Skin epidermis (tissue), 12 donors: ENCODE measurements at regions not wholly inside any gene's neighbourhood (a gene's known extent, or its start where the extent isn't known, plus 50 kb on each side); places are given as distances from the start of the nearest gene placed in this dataset.

ENCODE experiments used
- H3K27ac ChIP-seq, 21 experiments: fragments of 200-600 bp; sonication (generic) in 11 of 21; one replicate each; pipeline ENCODE4 v1.5.0; 2020; ENCODE audit warnings: mild to moderate bottlenecking in 3 of 21, inconsistent platforms in 2 of 21, moderate library complexity in 2 of 21
- H3K4me3 ChIP-seq, 7 experiments: fragments of 200-600 bp; sonication (generic) in 2 of 7; one replicate each; pipeline ENCODE4 v1.5.0; 2020; ENCODE audit warnings: inconsistent platforms in 2 of 7, mild to moderate bottlenecking in 2 of 7, moderate library complexity in 1 of 7

- Histone ChIP-seq H3K27ac (no peak overlapping the region), H3K4me3 (no peak overlapping the region)
These were observed 210.1 kb downstream of the CDH9 start for GRCh38 chr5:26828294-26828693.

- no peak overlapping the region for H3K27ac ChIP-seq
- H3K4me3 ChIP-seq: no peak overlapping the region
These were observed 225.2 kb downstream of the CDH9 start for GRCh38 chr5:26813235-26813634.

GRCh38 chr5:26812714-26813113, 225.7 kb downstream of the CDH9 start:
- Histone ChIP-seq H3K27ac (no peak overlapping the region), H3K4me3 (no peak overlapping the region)

- Histone ChIP-seq H3K27ac (no peak overlapping the region), H3K4me3 (no peak overlapping the region)
These were observed 230.9 kb downstream of the CDH9 start for GRCh38 chr5:26807231-26808199.

- Histone ChIP-seq H3K27ac (no peak overlapping the region), H3K4me3 (no peak overlapping the region)
These were observed 233.3 kb downstream of the CDH9 start for GRCh38 chr5:26805076-26805475.

GRCh38 chr5:26802944-26803343, 235.4 kb downstream of the CDH9 start:
- Histone ChIP-seq H3K27ac (no peak overlapping the region), H3K4me3 (no peak overlapping the region)

- Histone ChIP-seq H3K27ac (no peak overlapping the region), H3K4me3 (no peak overlapping the region)
These were observed 247.0 kb downstream of the CDH9 start for GRCh38 chr5:26791433-26791832.

GRCh38 chr5:26791021-26791420, 247.4 kb downstream of the CDH9 start:
- no peak overlapping the region for H3K27ac ChIP-seq
- H3K4me3 ChIP-seq: no peak overlapping the region

- Histone ChIP-seq H3K27ac (no peak overlapping the region), H3K4me3 (no peak overlapping the region)
These were observed 275.2 kb downstream of the CDH9 start for GRCh38 chr5:26763215-26763614.

GRCh38 chr5:26761446-26761845, 276.9 kb downstream of the CDH9 start:
- H3K27ac ChIP-seq: no peak overlapping the region
- H3K4me3 ChIP-seq: no peak overlapping the region

GRCh38 chr5:26761045-26761444, 277.3 kb downstream of the CDH9 start:
- Histone ChIP-seq H3K27ac (no peak overlapping the region), H3K4me3 (no peak overlapping the region)

GRCh38 chr5:26757941-26758340, 280.4 kb downstream of the CDH9 start:
- no peak overlapping the region for H3K27ac ChIP-seq
- H3K4me3 ChIP-seq: no peak overlapping the region

- no peak overlapping the region for H3K27ac ChIP-seq
- no peak overlapping the region for H3K4me3 ChIP-seq
These were observed 288.6 kb downstream of the CDH9 start for GRCh38 chr5:26749829-26750228.

- no peak overlapping the region for H3K4me3 ChIP-seq
These were observed 298.2 kb downstream of the CDH9 start for GRCh38 chr5:26740182-26740581.

GRCh38 chr5:26737348-26738265, 300.8 kb downstream of the CDH9 start:
- no peak overlapping the region for H3K4me3 ChIP-seq
- H3K27ac ChIP-seq: no peak overlapping the region

More at GRCh38 chr5:26740182-26740581, 298.2 kb downstream of the CDH9 start:
- H3K27ac ChIP-seq: no peak overlapping the region

- Histone ChIP-seq H3K27ac (no peak overlapping the region), H3K4me3 (no peak overlapping the region)
These were observed 310.5 kb downstream of the CDH9 start for GRCh38 chr5:26727916-26728315.

GRCh38 chr5:26719803-26720202, 318.6 kb downstream of the CDH9 start:
- H3K4me3 ChIP-seq: no peak overlapping the region
- H3K27ac ChIP-seq: no peak overlapping the region

GRCh38 chr5:26700759-26701384, 337.5 kb downstream of the CDH9 start:
- Histone ChIP-seq H3K27ac (no peak overlapping the region), H3K4me3 (no peak overlapping the region)

GRCh38 chr5:26692952-26693351, 345.4 kb downstream of the CDH9 start:
- Histone ChIP-seq H3K4me3 (no peak overlapping the region), H3K27ac (no peak overlapping the region)

GRCh38 chr5:26691486-26691885, 346.9 kb downstream of the CDH9 start:
- no peak overlapping the region for H3K27ac ChIP-seq
- no peak overlapping the region for H3K4me3 ChIP-seq
